ENCODE measurements at regions not wholly inside any gene's neighbourhood (a gene's known extent, or its start where the extent isn't known, plus 50 kb on each side); places are given as distances from the start of the nearest gene placed in this dataset.

DNA sequence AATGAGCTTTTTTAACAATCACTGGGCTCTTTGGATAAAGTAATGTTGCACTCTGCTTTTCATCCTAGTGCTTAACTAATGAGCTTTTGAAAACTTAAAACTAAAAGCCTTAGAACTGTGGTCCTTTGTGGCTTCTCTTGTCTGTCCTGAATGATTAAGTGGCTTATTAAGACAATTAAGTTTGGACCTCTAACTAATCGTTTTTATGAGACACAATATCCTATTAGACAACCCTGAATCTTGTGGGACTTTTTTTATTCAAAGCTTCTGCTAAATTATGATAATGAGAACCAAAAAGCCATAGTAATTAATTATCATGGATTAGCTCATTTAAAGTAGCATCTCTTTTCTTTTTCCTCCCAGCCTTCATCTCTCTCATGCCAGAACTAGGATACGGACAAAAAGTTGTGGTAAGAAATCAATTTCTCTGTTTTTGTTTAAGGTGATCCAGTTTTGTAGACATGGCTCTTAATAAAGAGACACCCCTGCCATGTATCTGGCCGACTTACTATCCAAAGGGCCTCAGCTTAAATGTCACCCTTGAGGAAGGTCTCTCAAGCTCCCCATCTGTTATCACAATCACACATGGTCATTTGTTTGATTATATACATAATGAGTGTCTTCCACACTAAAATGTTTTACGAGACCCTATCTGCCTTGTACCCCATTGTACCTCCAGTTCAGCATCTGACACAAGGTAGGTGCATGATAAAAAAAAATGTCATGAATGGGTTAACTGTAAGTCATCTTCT is 384.4 kb upstream of the IRAK1BP1 start:
- no peaks in the 10 kb centered on the region for H3K27me3 ChIP-seq (ENCODE audit: control insufficient read depth, insufficient read depth, low read length)
- no peaks in the 10 kb centered on the region for H3K79me2 ChIP-seq (ENCODE audit: control insufficient read depth, insufficient read depth, low read length)
- H2AFZ ChIP-seq (ENCODE audit: low read length) = no peak overlapping the region

DNA sequence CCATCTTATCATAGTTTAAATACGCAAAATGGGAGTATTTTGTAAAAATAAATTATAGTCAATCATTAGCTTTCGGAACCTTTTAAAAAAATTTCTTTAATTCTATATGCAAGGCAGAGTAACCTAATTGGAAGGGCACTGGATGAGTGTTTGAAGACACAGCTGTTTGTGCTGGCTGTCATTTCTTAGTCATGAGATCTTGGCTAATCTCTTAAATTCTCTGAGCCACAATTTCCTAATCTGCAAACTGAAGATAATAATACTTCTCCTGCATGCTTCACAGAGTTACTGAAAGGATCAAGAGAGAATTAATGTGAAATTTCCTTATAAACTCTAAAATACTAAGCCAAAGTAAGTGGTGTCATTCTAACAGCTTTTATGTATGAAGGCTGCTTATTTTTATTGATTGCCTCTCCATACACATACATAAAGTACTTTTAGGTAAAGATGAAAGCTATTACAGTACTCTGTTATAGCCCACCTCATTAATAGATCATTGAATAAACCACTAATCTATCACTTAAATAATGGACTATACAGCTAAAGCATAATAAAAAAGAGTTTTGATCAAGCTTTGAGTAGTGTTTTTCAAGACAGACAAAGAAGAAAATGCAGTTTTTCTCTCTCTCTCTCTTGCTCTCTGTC is 383.7 kb upstream of the IRAK1BP1 start:
- no peak overlapping the region for H3K27ac ChIP-seq (ENCODE audit: insufficient read depth, low read length)
- H4K20me1 ChIP-seq (ENCODE audit: control insufficient read depth, extremely low read depth, insufficient read depth, low read length) = no peaks in the 10 kb centered on the region
- no peaks in the 10 kb centered on the region for H3K27me3 ChIP-seq (ENCODE audit: control insufficient read depth, insufficient read depth, low read length)
- H3K4me3 ChIP-seq (replicated peaks in 1 of 4; ENCODE audit: control extremely low read depth in 1 of 4, insufficient read depth in 1 of 4, low read depth in 3 of 4, low read length in 4 of 4) = no peak overlapping the region
- no peak overlapping the region for H3K9ac ChIP-seq (ENCODE audit: insufficient read depth, low read length)
- no peaks in the 10 kb centered on the region for H3K9me3 ChIP-seq (ENCODE audit: control insufficient read depth, insufficient read depth, low read depth, low read length)
- no peak for TF ChIP-seq EZH2 (IDR thresholded peaks at IDR 0.05; ENCODE audit: low read length, missing control alignments)
- TF ChIP-seq, protein P1, sequence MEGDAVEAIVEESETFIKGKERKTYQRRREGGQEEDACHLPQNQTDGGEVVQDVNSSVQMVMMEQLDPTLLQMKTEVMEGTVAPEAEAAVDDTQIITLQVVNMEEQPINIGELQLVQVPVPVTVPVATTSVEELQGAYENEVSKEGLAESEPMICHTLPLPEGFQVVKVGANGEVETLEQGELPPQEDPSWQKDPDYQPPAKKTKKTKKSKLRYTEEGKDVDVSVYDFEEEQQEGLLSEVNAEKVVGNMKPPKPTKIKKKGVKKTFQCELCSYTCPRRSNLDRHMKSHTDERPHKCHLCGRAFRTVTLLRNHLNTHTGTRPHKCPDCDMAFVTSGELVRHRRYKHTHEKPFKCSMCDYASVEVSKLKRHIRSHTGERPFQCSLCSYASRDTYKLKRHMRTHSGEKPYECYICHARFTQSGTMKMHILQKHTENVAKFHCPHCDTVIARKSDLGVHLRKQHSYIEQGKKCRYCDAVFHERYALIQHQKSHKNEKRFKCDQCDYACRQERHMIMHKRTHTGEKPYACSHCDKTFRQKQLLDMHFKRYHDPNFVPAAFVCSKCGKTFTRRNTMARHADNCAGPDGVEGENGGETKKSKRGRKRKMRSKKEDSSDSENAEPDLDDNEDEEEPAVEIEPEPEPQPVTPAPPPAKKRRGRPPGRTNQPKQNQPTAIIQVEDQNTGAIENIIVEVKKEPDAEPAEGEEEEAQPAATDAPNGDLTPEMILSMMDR (conservative IDR thresholded peaks at IDR 0.05 in 1 of 2, IDR thresholded peaks at IDR 0.05 in 1 of 2; ENCODE audit: low read depth in 1 of 2, low read length in 2 of 2) = no peak
- peak in 1 of 2 donors; percentile 27 for DNase-seq (ENCODE audit: low read depth in 2 of 2)
- H3K36me3 ChIP-seq (ENCODE audit: control insufficient read depth, insufficient read depth, low read length) = no peaks in the 10 kb centered on the region
- no peak overlapping the region for H2AFZ ChIP-seq (ENCODE audit: low read length)
- no peaks in the 10 kb centered on the region for H3K4me1 ChIP-seq (ENCODE audit: control insufficient read depth, extremely low read depth, insufficient read depth, low read length)
- H3K4me2 ChIP-seq (ENCODE audit: extremely low read depth, insufficient read depth, low read length) = no peak overlapping the region
- H3K79me2 ChIP-seq (ENCODE audit: control insufficient read depth, insufficient read depth, low read length) = no peaks in the 10 kb centered on the region

More for the DNA sequence above, 384.4 kb upstream of the IRAK1BP1 start:
- H4K20me1 ChIP-seq (ENCODE audit: control insufficient read depth, extremely low read depth, insufficient read depth, low read length) = no peaks in the 10 kb centered on the region
- TF ChIP-seq, protein P1 (conservative IDR thresholded peaks at IDR 0.05 in 1 of 2, IDR thresholded peaks at IDR 0.05 in 1 of 2; ENCODE audit: low read depth in 1 of 2, low read length in 2 of 2) = no peak
- TF ChIP-seq EZH2 (IDR thresholded peaks at IDR 0.05; ENCODE audit: low read length, missing control alignments) = no peak
- H3K9me3 ChIP-seq (ENCODE audit: control insufficient read depth, insufficient read depth, low read depth, low read length) = no peaks in the 10 kb centered on the region
- no peak for DNase-seq (ENCODE audit: low read depth in 2 of 2)
- no peak overlapping the region for H3K27ac ChIP-seq (ENCODE audit: insufficient read depth, low read length)
- H3K4me1 ChIP-seq (ENCODE audit: control insufficient read depth, extremely low read depth, insufficient read depth, low read length) = no peaks in the 10 kb centered on the region
- H3K4me2 ChIP-seq (ENCODE audit: extremely low read depth, insufficient read depth, low read length) = no peak overlapping the region
- H3K9ac ChIP-seq (ENCODE audit: insufficient read depth, low read length) = no peak overlapping the region
- H3K4me3 ChIP-seq (replicated peaks in 1 of 4; ENCODE audit: control extremely low read depth in 1 of 4, insufficient read depth in 1 of 4, low read depth in 3 of 4, low read length in 4 of 4) = no peak overlapping the region
- H3K36me3 ChIP-seq (ENCODE audit: control insufficient read depth, insufficient read depth, low read length) = no peaks in the 10 kb centered on the region

DNA sequence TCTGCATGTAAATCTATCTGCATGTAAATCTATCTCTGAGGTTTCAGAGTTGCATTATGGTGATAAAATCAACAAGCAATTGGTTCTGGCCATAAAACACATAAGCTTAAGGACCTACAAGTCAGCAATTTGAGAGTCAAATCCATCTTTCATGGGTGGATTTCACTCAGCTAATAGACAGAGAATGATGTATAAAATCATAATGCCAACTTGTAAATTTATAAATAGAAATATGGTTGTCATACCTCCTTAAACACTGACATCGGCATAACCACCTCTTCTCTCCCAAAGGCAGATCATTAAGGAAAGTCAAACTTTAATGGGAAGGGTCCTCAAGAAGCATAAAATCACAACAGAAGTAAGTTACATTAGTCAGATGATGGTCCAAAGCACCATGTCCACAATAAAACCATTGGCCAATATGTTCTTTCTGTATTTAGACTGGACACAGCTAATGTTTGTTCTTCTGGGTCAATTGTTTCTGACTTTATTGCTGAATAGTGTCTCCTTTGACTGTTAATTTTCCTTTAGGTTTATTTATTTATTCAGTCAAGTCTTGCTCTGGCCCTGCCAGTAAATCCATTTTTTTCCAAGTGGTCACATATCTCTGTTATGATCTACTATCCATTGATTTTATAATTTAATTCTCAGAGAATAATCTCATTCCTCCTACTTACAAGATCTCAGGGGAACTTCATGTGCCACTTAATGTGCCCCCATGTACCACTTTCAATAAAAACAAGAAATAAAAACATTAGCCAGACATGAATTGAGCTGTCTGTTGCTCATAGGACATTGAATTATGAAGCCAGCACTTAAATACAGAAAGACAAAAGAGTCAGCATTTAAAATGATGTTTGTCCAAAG is 382.9 kb upstream of the IRAK1BP1 start:
- Histone ChIP-seq H3K9ac (ENCODE audit: insufficient read depth, low read length) (no peak overlapping the region), H4K20me1 (ENCODE audit: control insufficient read depth, extremely low read depth, insufficient read depth, low read length) (no peaks in the 10 kb centered on the region), H3K4me3 (replicated peaks in 1 of 4; ENCODE audit: control extremely low read depth in 1 of 4, insufficient read depth in 1 of 4, low read depth in 3 of 4, low read length in 4 of 4) (no peak overlapping the region), H3K36me3 (ENCODE audit: control insufficient read depth, insufficient read depth, low read length) (no peaks in the 10 kb centered on the region), H3K27me3 (ENCODE audit: control insufficient read depth, insufficient read depth, low read length) (no peaks in the 10 kb centered on the region), H3K79me2 (ENCODE audit: control insufficient read depth, insufficient read depth, low read length) (no peaks in the 10 kb centered on the region), H3K27ac (ENCODE audit: insufficient read depth, low read length) (no peak overlapping the region), H3K4me1 (ENCODE audit: control insufficient read depth, extremely low read depth, insufficient read depth, low read length) (no peaks in the 10 kb centered on the region), H2AFZ (ENCODE audit: low read length) (no peak overlapping the region), H3K9me3 (ENCODE audit: control insufficient read depth, insufficient read depth, low read depth, low read length) (no peaks in the 10 kb centered on the region), H3K4me2 (ENCODE audit: extremely low read depth, insufficient read depth, low read length) (no peak overlapping the region)
- TF ChIP-seq, protein P1 (conservative IDR thresholded peaks at IDR 0.05 in 1 of 2, IDR thresholded peaks at IDR 0.05 in 1 of 2; ENCODE audit: low read depth in 1 of 2, low read length in 2 of 2) = no peak
- no peak for TF ChIP-seq EZH2 (IDR thresholded peaks at IDR 0.05; ENCODE audit: low read length, missing control alignments)
- DNase-seq (ENCODE audit: low read depth in 2 of 2) = no peak

Data from fibroblast of lung (primary cell).